ENCODE measurements at regions not wholly inside any gene's neighbourhood (a gene's known extent, or its start where the extent isn't known, plus 50 kb on each side); places are given as distances from the start of the nearest gene placed in this dataset.

DNA sequence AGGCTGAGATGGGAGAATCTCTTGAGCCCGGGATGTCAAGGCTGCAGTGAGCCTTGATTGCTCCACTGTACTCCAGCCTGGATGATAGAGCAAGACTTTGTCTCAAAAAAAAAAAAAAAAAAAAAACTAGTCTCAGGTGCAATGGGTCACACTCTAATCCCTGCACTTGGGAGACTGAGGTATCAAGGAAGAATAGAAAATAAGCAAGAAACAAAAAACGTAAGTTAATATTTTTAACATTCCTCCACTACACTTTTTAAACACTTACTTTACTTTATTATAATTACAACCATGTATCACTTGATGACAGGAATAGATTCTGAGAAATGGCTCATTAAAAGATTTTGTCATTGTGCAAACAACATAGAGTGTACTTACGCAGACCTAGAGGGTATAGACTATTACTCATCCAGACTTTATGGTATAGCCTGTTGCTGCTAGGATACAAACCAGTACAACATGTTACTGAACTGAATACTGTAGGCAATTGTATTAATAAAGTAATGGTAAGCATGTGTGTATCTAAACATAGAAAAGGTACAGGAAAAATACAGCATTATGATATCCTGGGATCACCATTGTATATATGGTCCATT is 1244.1 kb upstream of the ADGRL4 start:
- no peak for DNase-seq
- no peak overlapping the region for H3K27ac Mint-ChIP-seq (ENCODE audit: unreplicated experiment)
- intact Hi-C loops (cut with micrococcal nuclease; ENCODE audit: unreplicated experiment): no loop called here
- no TSS peak for BruUV-seq (replicated peaks)
- Histone ChIP-seq H3K4me3 (ENCODE audit: low read depth, low read length) (no peak overlapping the region), H3K4me1 (no peaks in the 10 kb centered on the region), H3K36me3 (ENCODE audit: control insufficient read depth, insufficient read depth, low read length) (no peaks in the 10 kb centered on the region), H3K27me3 (replicated peaks; ENCODE audit: control insufficient read depth, insufficient read depth, low read length) (no peaks in the 10 kb centered on the region), H3K9me3 (no peaks in the 10 kb centered on the region)
- H3K4me3 Mint-ChIP-seq (ENCODE audit: unreplicated experiment): no peak overlapping the region
- TF ChIP-seq, protein P1, sequence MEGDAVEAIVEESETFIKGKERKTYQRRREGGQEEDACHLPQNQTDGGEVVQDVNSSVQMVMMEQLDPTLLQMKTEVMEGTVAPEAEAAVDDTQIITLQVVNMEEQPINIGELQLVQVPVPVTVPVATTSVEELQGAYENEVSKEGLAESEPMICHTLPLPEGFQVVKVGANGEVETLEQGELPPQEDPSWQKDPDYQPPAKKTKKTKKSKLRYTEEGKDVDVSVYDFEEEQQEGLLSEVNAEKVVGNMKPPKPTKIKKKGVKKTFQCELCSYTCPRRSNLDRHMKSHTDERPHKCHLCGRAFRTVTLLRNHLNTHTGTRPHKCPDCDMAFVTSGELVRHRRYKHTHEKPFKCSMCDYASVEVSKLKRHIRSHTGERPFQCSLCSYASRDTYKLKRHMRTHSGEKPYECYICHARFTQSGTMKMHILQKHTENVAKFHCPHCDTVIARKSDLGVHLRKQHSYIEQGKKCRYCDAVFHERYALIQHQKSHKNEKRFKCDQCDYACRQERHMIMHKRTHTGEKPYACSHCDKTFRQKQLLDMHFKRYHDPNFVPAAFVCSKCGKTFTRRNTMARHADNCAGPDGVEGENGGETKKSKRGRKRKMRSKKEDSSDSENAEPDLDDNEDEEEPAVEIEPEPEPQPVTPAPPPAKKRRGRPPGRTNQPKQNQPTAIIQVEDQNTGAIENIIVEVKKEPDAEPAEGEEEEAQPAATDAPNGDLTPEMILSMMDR (IDR thresholded peaks at IDR 0.05; ENCODE audit: insufficient read depth in 1 of 2, low read depth in 1 of 2, low read length in 1 of 2, severe bottlenecking in 1 of 2, unreplicated experiment in 1 of 2): no peak
- no peaks in the 10 kb centered on the region for H3K27me3 Mint-ChIP-seq (ENCODE audit: insufficient read depth, unreplicated experiment)
- no peaks in the 10 kb centered on the region for H3K9me3 Mint-ChIP-seq (ENCODE audit: unreplicated experiment)
- ChIA-PET POLR2A (no interaction called here), CTCF (no interaction called here)
- H3K4me1 Mint-ChIP-seq (ENCODE audit: low read depth, unreplicated experiment): no peaks in the 10 kb centered on the region
- H3K36me3 Mint-ChIP-seq (ENCODE audit: insufficient read depth, unreplicated experiment): no peaks in the 10 kb centered on the region

DNA sequence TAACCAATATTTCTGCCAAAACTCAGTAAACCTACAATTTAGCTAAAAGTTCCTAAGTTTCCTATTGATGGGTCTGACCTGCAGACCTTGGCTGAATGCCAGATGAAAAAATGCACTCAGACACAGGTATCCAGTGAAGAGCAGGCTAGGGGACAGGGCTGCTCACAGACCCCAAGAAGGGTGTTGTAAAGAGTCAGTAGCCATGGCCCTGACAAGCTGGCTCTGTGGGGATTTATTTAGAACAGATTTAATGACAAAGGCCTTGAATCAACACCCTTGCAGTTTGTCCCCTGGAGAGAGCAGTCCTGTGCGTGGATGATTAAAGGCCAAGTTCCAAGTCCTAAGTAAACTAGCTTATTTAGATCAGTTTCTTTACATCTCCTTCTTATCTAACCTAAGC is 1243.2 kb upstream of the ADGRL4 start:
- Histone ChIP-seq H3K36me3 (ENCODE audit: control insufficient read depth, insufficient read depth, low read length) (no peaks in the 10 kb centered on the region), H3K27me3 (replicated peaks; ENCODE audit: control insufficient read depth, insufficient read depth, low read length) (no peaks in the 10 kb centered on the region), H3K4me3 (ENCODE audit: low read depth, low read length) (no peak overlapping the region), H3K9me3 (no peaks in the 10 kb centered on the region), H3K4me1 (no peaks in the 10 kb centered on the region)
- TF ChIP-seq, protein P1 (IDR thresholded peaks at IDR 0.05; ENCODE audit: insufficient read depth in 1 of 2, low read depth in 1 of 2, low read length in 1 of 2, severe bottlenecking in 1 of 2, unreplicated experiment in 1 of 2): no peak
- DNase-seq: no peak
- H3K36me3 Mint-ChIP-seq (ENCODE audit: insufficient read depth, unreplicated experiment): no peaks in the 10 kb centered on the region
- intact Hi-C loops (cut with micrococcal nuclease; ENCODE audit: unreplicated experiment): no loop called here
- H3K27me3 Mint-ChIP-seq (ENCODE audit: insufficient read depth, unreplicated experiment): no peaks in the 10 kb centered on the region
- POLR2A ChIA-PET: no interaction called here
- CTCF ChIA-PET: no interaction called here
- H3K9me3 Mint-ChIP-seq (ENCODE audit: unreplicated experiment): no peaks in the 10 kb centered on the region
- H3K4me3 Mint-ChIP-seq (ENCODE audit: unreplicated experiment): no peak overlapping the region
- no peak overlapping the region for H3K27ac Mint-ChIP-seq (ENCODE audit: unreplicated experiment)
- H3K4me1 Mint-ChIP-seq (ENCODE audit: low read depth, unreplicated experiment): no peaks in the 10 kb centered on the region
- no TSS peak for BruUV-seq (replicated peaks)

DNA sequence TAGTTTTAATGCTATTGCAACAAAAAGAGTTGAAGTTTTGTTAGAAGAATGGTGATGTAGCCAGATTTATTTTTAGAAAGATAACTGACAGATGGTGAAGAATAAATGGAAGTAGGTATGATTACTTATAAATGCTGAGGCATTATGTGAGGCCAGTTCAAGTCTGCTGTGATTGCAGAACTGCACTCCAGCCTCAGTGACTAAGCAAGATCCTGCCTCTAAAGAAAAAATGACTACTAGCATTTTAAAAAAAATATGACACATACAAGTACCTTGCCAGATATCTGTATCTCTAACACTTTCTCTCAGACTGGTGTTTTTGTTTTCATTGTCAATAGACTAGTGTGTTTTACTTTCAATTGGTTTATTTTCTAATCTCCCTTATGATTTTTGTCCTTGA is 1242.4 kb upstream of the ADGRL4 start:
- ChIA-PET POLR2A (no interaction called here), CTCF (no interaction called here)
- Histone ChIP-seq H3K27me3 (replicated peaks; ENCODE audit: control insufficient read depth, insufficient read depth, low read length) (no peaks in the 10 kb centered on the region), H3K9me3 (no peaks in the 10 kb centered on the region), H3K4me3 (ENCODE audit: low read depth, low read length) (no peak overlapping the region), H3K4me1 (no peaks in the 10 kb centered on the region), H3K36me3 (ENCODE audit: control insufficient read depth, insufficient read depth, low read length) (no peaks in the 10 kb centered on the region)
- H3K36me3 Mint-ChIP-seq (ENCODE audit: insufficient read depth, unreplicated experiment): no peaks in the 10 kb centered on the region
- no peak overlapping the region for H3K4me3 Mint-ChIP-seq (ENCODE audit: unreplicated experiment)
- DNase-seq: no peak
- TF ChIP-seq, protein P1 (IDR thresholded peaks at IDR 0.05; ENCODE audit: insufficient read depth in 1 of 2, low read depth in 1 of 2, low read length in 1 of 2, severe bottlenecking in 1 of 2, unreplicated experiment in 1 of 2): no peak
- H3K9me3 Mint-ChIP-seq (ENCODE audit: unreplicated experiment): no peaks in the 10 kb centered on the region
- H3K4me1 Mint-ChIP-seq (ENCODE audit: low read depth, unreplicated experiment): no peaks in the 10 kb centered on the region
- H3K27me3 Mint-ChIP-seq (ENCODE audit: insufficient read depth, unreplicated experiment): no peaks in the 10 kb centered on the region
- intact Hi-C loops (cut with micrococcal nuclease; ENCODE audit: unreplicated experiment): no loop called here
- BruUV-seq (replicated peaks): no TSS peak
- no peak overlapping the region for H3K27ac Mint-ChIP-seq (ENCODE audit: unreplicated experiment)

Measured in Caco-2 (cell line).